Ovary (tissue), 7 donors: ENCODE measurements at regions not wholly inside any gene's neighbourhood (a gene's known extent, or its start where the extent isn't known, plus 50 kb on each side); places are given as distances from the start of the nearest gene placed in this dataset.

Experiments
- DNase-seq, 5 donors: peaks; one replicate each; pipeline ENCODE4 v3.0.0-alpha.2; 2019 to 2020
- H3K27ac ChIP-seq, 2 donors: fragments of 200-600 bp; one replicate each; pipeline versions ENCODE4 v1.5.1 to v1.8.0; 2019 to 2022
- H3K27me3 ChIP-seq: fragments of 200-600 bp; one replicate; pipeline ENCODE4 v1.8.0; 2022
- H3K36me3 ChIP-seq: fragments of 200-600 bp; sonication (generic); one replicate; pipeline ENCODE4 v1.5.1; 2019
- H3K4me1 ChIP-seq: one replicate; pipeline ENCODE4 v1.8.1; 2013; ENCODE audit warnings: mild to moderate bottlenecking, moderate library complexity; ENCODE audit not compliant: insufficient read depth
- H3K4me3 ChIP-seq: fragments of 200-600 bp; sonication (generic); one replicate; pipeline ENCODE4 v1.5.1; 2017
- H3K9me3 ChIP-seq, 2 donors: fragments of 200-600 bp in 1 of 2; sonication (generic) in 1 of 2; one replicate each; pipeline versions ENCODE4 v1.5.1 to v1.8.1; 2013 to 2019; ENCODE audit warnings: mild to moderate bottlenecking in 1 of 2, moderate library complexity in 1 of 2
- CTCF ChIP-seq, 3 donors: fragments of 450-650 bp in 2 of 3; fragments of 200-600 bp in 1 of 3; IDR thresholded peaks; one replicate each; pipeline versions ENCODE4 v1.5.1 to v1.8.0; 2016 to 2022; ENCODE audit warnings: antibody characterized with exemption in 3 of 3, mild to moderate bottlenecking in 1 of 3
- EP300 ChIP-seq: sonication (generic); formaldehyde crosslinking; IDR thresholded peaks from one replicate; pipeline ENCODE4 v1.6.1; 2017; ENCODE audit warnings: antibody characterized with exemption
- POLR2A ChIP-seq: fragments of 450-650 bp; IDR thresholded peaks from one replicate; pipeline ENCODE4 v1.6.1; 2017; ENCODE audit warnings: antibody characterized with exemption, mild to moderate bottlenecking, moderate library complexity
- WGBS, 3 donors: extraction: QIAGEN DNeasy Blood & Tissue Kit in 1 of 3; methylation state at CpG; one replicate each; pipeline versions ENCODE4 v1.1.5 to v1.1.7; 2013 to 2017; 5-methylcytosine and 5-hydroxymethylcytosine counted together
- intact Hi-C, 4 donors: fragments of 100-400 bp; cut with DNase I; formaldehyde crosslinking; loops; one replicate each; pipeline versions ENCODE4 v1.11.0 to v1.15.1; 2022 to 2023
- donor health status: DM: no; HTN: no; CAD: no; lungs with moderate emphysema.
- donor health status: DM: no; HTN: no; CAD: no.
- donor health status: Bipolar disorder and iron deficiency.
- donor health status: DM: no; HTN: no; CAD: no.
- donor health status: DM: yes; HTN: yes; CAD: no.

GRCh38 chr20:16929756-16930155 is 181.6 kb downstream of the OTOR start:
- Histone ChIP-seq H3K4me3 (no peak overlapping the region), H3K36me3 (no peaks in the 10 kb centered on the region), H3K27ac (no peak overlapping the region), H3K4me1 (no peaks in the 10 kb centered on the region), H3K27me3 (no peaks in the 10 kb centered on the region), H3K9me3 (no peaks in the 10 kb centered on the region)
- DNase-seq = no peak
- no peak for TF ChIP-seq CTCF (IDR thresholded peaks at IDR 0.05)
- intact Hi-C loops = no loop called here

GRCh38 chr20:16930656-16931055 is 182.5 kb downstream of the OTOR start:
- H3K4me1 ChIP-seq = no peaks in the 10 kb centered on the region
- H3K4me3 ChIP-seq = no peak overlapping the region
- H3K36me3 ChIP-seq = no peaks in the 10 kb centered on the region
- no peak overlapping the region for H3K27ac ChIP-seq
- H3K9me3 ChIP-seq = no peaks in the 10 kb centered on the region
- intact Hi-C loops = no loop called here
- H3K27me3 ChIP-seq = no peaks in the 10 kb centered on the region
- TF ChIP-seq CTCF (IDR thresholded peaks at IDR 0.05) (no peak), POLR2A (no peak), EP300 (no peak)
- 67 to 79% (median 78%) methylated on average over 4 of the region's 4 CpGs for WGBS, 3 donors
- no peak for DNase-seq

- intact Hi-C loops = no loop called here
- H3K36me3 ChIP-seq = no peaks in the 10 kb centered on the region
- no peak overlapping the region for H3K4me3 ChIP-seq
- H3K4me1 ChIP-seq = no peaks in the 10 kb centered on the region
- DNase-seq = no peak
- no peaks in the 10 kb centered on the region for H3K9me3 ChIP-seq
- H3K27ac ChIP-seq = no peak overlapping the region
- TF ChIP-seq POLR2A = no peak
- no peak for TF ChIP-seq EP300
- TF ChIP-seq CTCF (IDR thresholded peaks at IDR 0.05) = no peak
- WGBS, 3 donors = 42 to 49% (median 47%) methylated on average over 3 of the region's 3 CpGs
- H3K27me3 ChIP-seq = no peaks in the 10 kb centered on the region
These were observed 190.9 kb downstream of the OTOR start for GRCh38 chr20:16939051-16939450.

- intact Hi-C loops = no loop called here
- H3K9me3 ChIP-seq = no peaks in the 10 kb centered on the region
- TF ChIP-seq CTCF (IDR thresholded peaks at IDR 0.05) (no peak), EP300 (no peak), POLR2A (no peak)
- WGBS, 3 donors = 58 to 72% (median 60%) methylated on average over 1 of the region's 1 CpG
- no peak overlapping the region for H3K27ac ChIP-seq
- no peak for DNase-seq
- H3K27me3 ChIP-seq = no peaks in the 10 kb centered on the region
- no peaks in the 10 kb centered on the region for H3K4me1 ChIP-seq
- H3K4me3 ChIP-seq = no peak overlapping the region
- no peaks in the 10 kb centered on the region for H3K36me3 ChIP-seq
These were observed 192.5 kb downstream of the OTOR start for GRCh38 chr20:16940701-16941100.

- intact Hi-C loops = no loop called here
- no peak overlapping the region for H3K27ac ChIP-seq
- H3K27me3 ChIP-seq = no peaks in the 10 kb centered on the region
- no peaks in the 10 kb centered on the region for H3K36me3 ChIP-seq
- WGBS, 3 donors = 22 to 55% (median 35%) methylated on average over 1 of the region's 1 CpG
- no peaks in the 10 kb centered on the region for H3K9me3 ChIP-seq
- no peak for DNase-seq
- TF ChIP-seq POLR2A (no peak), EP300 (no peak), CTCF (IDR thresholded peaks at IDR 0.05) (no peak)
- H3K4me3 ChIP-seq = no peak overlapping the region
- H3K4me1 ChIP-seq = no peaks in the 10 kb centered on the region
These were observed 193.9 kb downstream of the OTOR start for GRCh38 chr20:16942051-16942450.
